NT2/D1 (cell line): ENCODE measurements at regions not wholly inside any gene's neighbourhood (a gene's known extent, or its start where the extent isn't known, plus 50 kb on each side); places are given as distances from the start of the nearest gene placed in this dataset.

ENCODE experiments used
- YY1 ChIP-seq: IDR thresholded peaks from 2 replicates; pipeline ENCODE4 v1.6.1; 2011; ENCODE audit not compliant: insufficient read length, insufficient read depth
- ZNF274 ChIP-seq: IDR thresholded peaks from 2 replicates; pipeline ENCODE4 v1.6.1; 2011; ENCODE audit warnings: mild to moderate bottlenecking, low read depth, low read length

- TF ChIP-seq YY1 = no peak
- no peak for TF ChIP-seq ZNF274
These were observed 354.5 kb upstream of the CDH6 start for GRCh38 chr5:30838936-30839496.
